PC-3 (cell line): ENCODE measurements at regions not wholly inside any gene's neighbourhood (a gene's known extent, or its start where the extent isn't known, plus 50 kb on each side); places are given as distances from the start of the nearest gene placed in this dataset.

Source experiments
- ATAC-seq: fragments of 200-7000 bp; cut with Tn5 transposase; 2 replicates; pipeline ENCODE4 v1.9.1; 2020; ENCODE audit warnings: mild to moderate bottlenecking, moderate library complexity
- BruUV-seq: library from RNA; stranded (reverse); fragments of 400-500 nt; replicated peaks from 2 replicates; lab custom pipeline; 2021; lab: Mats Ljungman, UMichigan
- CTCF ChIA-PET: fragments of 300-600 bp; sonication (Branson Sonifier 250); formaldehyde crosslinking; loops from one replicate; lab custom pipeline; 2022; ENCODE audit warnings: antibody characterized with exemption; lab: Charles Lee
- POLR2A ChIA-PET: fragments of 300-600 bp; sonication (Branson Sonifier 250); formaldehyde crosslinking; loops from one replicate; lab custom pipeline; 2022; ENCODE audit warnings: antibody characterized with exemption; ENCODE audit not compliant: unreplicated experiment; lab: Charles Lee
- DNase-seq: peaks from one replicate; pipeline ENCODE4 v3.0.0-alpha.2; 2015
- H2AFZ ChIP-seq: fragments of 300-600 bp; sonication (generic); 2 replicates; pipeline ENCODE4 v1.6.0; 2016; ENCODE audit warnings: antibody characterized with exemption, low read length
- H3F3A ChIP-seq: fragments of 300-600 bp; sonication (generic); one replicate; pipeline ENCODE4 v1.6.0; 2017; ENCODE audit warnings: antibody characterized with exemption, low read length, control low read depth, mild to moderate bottlenecking; ENCODE audit not compliant: unreplicated experiment
- H3K27ac ChIP-seq: fragments of 300-600 bp; sonication (generic); 2 replicates; pipeline ENCODE4 v1.5.1; 2016; ENCODE audit warnings: mild to moderate bottlenecking, low read length
- H3K27me3 ChIP-seq: fragments of 300-600 bp; sonication (generic); 2 replicates; pipeline ENCODE4 v1.6.1; 2016; ENCODE audit warnings: low read length, mixed read lengths
- H3K36me3 ChIP-seq: fragments of 300-600 bp; sonication (generic); 2 replicates; pipeline ENCODE4 v1.6.1; 2016; ENCODE audit warnings: low read depth, mixed run types, low read length, mixed read lengths
- H3K4me1 ChIP-seq: fragments of 300-600 bp; sonication (generic); 2 replicates; pipeline ENCODE4 v1.5.1; 2016; ENCODE audit warnings: low read length; ENCODE audit not compliant: insufficient read depth
- H3K4me2 ChIP-seq: fragments of 300-600 bp; sonication (generic); 2 replicates; pipeline ENCODE4 v1.6.0; 2016; ENCODE audit warnings: low read length
- H3K4me3 ChIP-seq: fragments of 300-600 bp; sonication (generic); 2 replicates; pipeline ENCODE4 v1.5.1; 2016; ENCODE audit warnings: mild to moderate bottlenecking, low read length, mixed read lengths
- H3K79me2 ChIP-seq: fragments of 300-600 bp; sonication (generic); 2 replicates; pipeline ENCODE4 v1.6.1; 2017; ENCODE audit warnings: low read length, mixed read lengths
- H3K9ac ChIP-seq: fragments of 300-600 bp; sonication (generic); 2 replicates; pipeline ENCODE4 v1.6.0; 2016; ENCODE audit warnings: mild to moderate bottlenecking, low read length
- H3K9me2 ChIP-seq: fragments of 300-600 bp; sonication (generic); replicated peaks from 2 replicates; pipeline ENCODE4 v1.6.1; 2016; ENCODE audit warnings: mixed run types, low read length, mixed read lengths
- H3K9me3 ChIP-seq: fragments of 300-600 bp; sonication (generic); 2 replicates; pipeline ENCODE4 v1.6.1; 2016; ENCODE audit warnings: low read length, mixed read lengths
- H4K20me1 ChIP-seq: fragments of 300-600 bp; sonication (generic); 2 replicates; pipeline ENCODE4 v1.6.1; 2016; ENCODE audit warnings: low read length, mixed read lengths
- CTCF ChIP-seq: fragments of 300-600 bp; sonication (generic); conservative IDR thresholded peaks from 2 replicates; pipeline ENCODE4 v1.5.1; 2017; ENCODE audit warnings: antibody characterized with exemption, low read depth, mild to moderate bottlenecking, low read length
- EZH2 ChIP-seq: fragments of 300-600 bp; sonication (generic); IDR thresholded peaks from one replicate; pipeline ENCODE4 v1.6.1; 2017; ENCODE audit warnings: antibody characterized with exemption, mild to moderate bottlenecking, low read length; ENCODE audit not compliant: unreplicated experiment
- EZH2phosphoT487 ChIP-seq: fragments of 300-600 bp; sonication (generic); IDR thresholded peaks from 2 replicates; pipeline ENCODE4 v1.6.1; 2018; ENCODE audit warnings: mild to moderate bottlenecking, antibody characterized with exemption, low read length, borderline replicate concordance
- intact Hi-C: fragments of 100-400 bp; cut with micrococcal nuclease; formaldehyde crosslinking; loops from 2 replicates; pipeline ENCODE4 v1.9.0; 2023

DNA sequence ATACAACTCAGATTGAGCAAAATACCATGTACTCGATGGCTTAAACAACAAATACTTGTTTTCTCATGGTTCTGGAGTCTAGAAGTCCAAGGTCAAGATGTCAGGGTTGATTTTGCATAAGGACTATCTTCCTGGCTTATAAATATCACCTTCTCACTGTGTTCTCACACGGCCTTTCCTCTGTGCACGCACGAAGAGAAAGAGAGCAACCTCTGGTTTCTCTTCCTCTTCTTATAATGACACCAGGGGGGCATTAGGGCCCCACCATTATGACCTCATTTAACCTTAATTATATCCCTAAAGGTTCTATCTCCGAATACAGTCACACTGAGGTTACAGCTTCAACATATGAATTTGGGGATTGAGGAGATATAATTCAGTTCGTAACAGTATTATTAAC is 504.0 kb downstream of the MAGEE1 start:
- ATAC-seq, result no peak
- Histone ChIP-seq H3K79me2 (no peaks in the 10 kb centered on the region), H3K27me3 (no peaks in the 10 kb centered on the region), H4K20me1 (no peaks in the 10 kb centered on the region), H3K9me2 (no peaks in the 10 kb centered on the region), H2AFZ (no peak overlapping the region), H3K4me2 (no peak overlapping the region), H3K9me3 (no peaks in the 10 kb centered on the region), H3K9ac (no peak overlapping the region), H3F3A (no peaks in the 10 kb centered on the region), H3K4me1 (no peaks in the 10 kb centered on the region), H3K36me3 (no peaks in the 10 kb centered on the region), H3K4me3 (no peak overlapping the region), H3K27ac (no peak overlapping the region)
- no peak for TF ChIP-seq CTCF
- TF ChIP-seq EZH2phosphoT487, result no peak
- no peak for TF ChIP-seq EZH2
- ChIA-PET CTCF (no interaction called here), POLR2A (no interaction called here)
- intact Hi-C loops, result no loop called here
- BruUV-seq, result no TSS peak
- no peak for DNase-seq

DNA sequence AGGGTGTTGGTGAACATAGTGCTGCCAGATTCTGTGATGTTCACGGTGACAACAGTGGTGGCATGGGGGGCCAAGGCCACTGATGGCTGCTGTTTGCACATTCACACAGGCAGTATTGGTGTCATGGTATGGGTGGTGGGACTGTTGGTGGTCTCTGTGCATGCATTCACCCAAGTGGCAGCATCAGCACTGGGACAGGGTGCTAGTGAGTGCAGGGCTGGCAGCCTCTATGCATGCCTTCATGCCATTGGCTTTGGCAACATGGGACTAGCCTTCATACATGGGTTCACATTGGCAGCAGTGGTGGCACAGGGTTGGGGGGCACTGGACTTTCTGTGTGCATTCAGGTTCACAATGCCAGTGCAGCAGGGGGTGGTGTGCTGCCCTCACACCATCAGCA is 489.7 kb upstream of the FGF16 start:
- TF ChIP-seq CTCF (no peak), EZH2 (no peak), EZH2phosphoT487 (no peak)
- CTCF ChIA-PET, result no interaction called here
- no peak overlapping the region for H3K27ac ChIP-seq
- no peaks in the 10 kb centered on the region for H3K36me3 ChIP-seq
- H3K9ac ChIP-seq, result no peak overlapping the region
- intact Hi-C loops, result no loop called here
- H3K79me2 ChIP-seq, result no peaks in the 10 kb centered on the region
- no TSS peak for BruUV-seq
- H3K4me1 ChIP-seq, result no peaks in the 10 kb centered on the region
- DNase-seq, result no peak
- ATAC-seq, result no peak
- no peak overlapping the region for H3K4me3 ChIP-seq
- no peak overlapping the region for H3K4me2 ChIP-seq
- H2AFZ ChIP-seq, result no peak overlapping the region
- POLR2A ChIA-PET, result no interaction called here
- no peaks in the 10 kb centered on the region for H3K27me3 ChIP-seq
- H3K9me2 ChIP-seq, result no peaks in the 10 kb centered on the region
- H4K20me1 ChIP-seq, result no peaks in the 10 kb centered on the region
- no peaks in the 10 kb centered on the region for H3F3A ChIP-seq
- no peaks in the 10 kb centered on the region for H3K9me3 ChIP-seq

GRCh38 chrX:76971393-76972376 is 475.5 kb upstream of the FGF16 start:
- TF ChIP-seq CTCF (no peak), EZH2 (no peak), EZH2phosphoT487 (no peak)
- ChIA-PET CTCF (no interaction called here), POLR2A (no interaction called here)
- Histone ChIP-seq H3F3A (no peaks in the 10 kb centered on the region), H3K36me3 (no peaks in the 10 kb centered on the region), H3K9me3 (no peaks in the 10 kb centered on the region), H3K4me2 (no peak overlapping the region), H4K20me1 (no peaks in the 10 kb centered on the region), H2AFZ (no peak overlapping the region), H3K27ac (no peak overlapping the region), H3K79me2 (no peaks in the 10 kb centered on the region), H3K9ac (no peak overlapping the region), H3K9me2 (no peaks in the 10 kb centered on the region), H3K4me1 (no peaks in the 10 kb centered on the region), H3K4me3 (no peak overlapping the region), H3K27me3 (no peaks in the 10 kb centered on the region)
- no peak for DNase-seq
- BruUV-seq, result no TSS peak
- no peak for ATAC-seq
- intact Hi-C loops, result no loop called here
